ENCODE measurements at regions not wholly inside any gene's neighbourhood (a gene's known extent, or its start where the extent isn't known, plus 50 kb on each side); places are given as distances from the start of the nearest gene placed in this dataset.

GRCh38 chr5:44708602-44709001 is 100.1 kb upstream of the MRPS30 start:
- no peak overlapping the region for H4K8ac ChIP-seq (ENCODE audit: low read depth in 2 of 2, low read length in 2 of 2)
- H4K20me1 ChIP-seq (ENCODE audit: insufficient read depth, low read length) = no peaks in the 10 kb centered on the region
- no peak overlapping the region for H3K18ac ChIP-seq (ENCODE audit: low read depth, low read length)
- no TSS peak for BruUV-seq (replicated peaks)
- POLR2A ChIA-PET (ENCODE audit: unreplicated experiment) = no interaction called here
- no peak for DNase-seq
- H3K4me3 ChIP-seq (ENCODE audit: insufficient read depth, low read depth, low read length) = no peak overlapping the region
- in situ Hi-C loops (cut with MboI; ENCODE audit: low sequenced_read_pairs) = no loop called here
- H4K5ac ChIP-seq (ENCODE audit: low read depth, low read length) = no peak overlapping the region
- no peak for TF ChIP-seq USF2 (IDR thresholded peaks at IDR 0.05; ENCODE audit: low read depth, low read length)
- TF ChIP-seq ELK1 (IDR thresholded peaks at IDR 0.05; ENCODE audit: borderline replicate concordance, low read depth, low read length) = no peak
- TF ChIP-seq CHD1 (IDR thresholded peaks at IDR 0.05; ENCODE audit: low read depth, low read length) = no peak
- TF ChIP-seq SMC3 (IDR thresholded peaks at IDR 0.05; ENCODE audit: low read depth, low read length) = no peak
- no peak for TF ChIP-seq NFE2L2 (IDR thresholded peaks at IDR 0.05; ENCODE audit: low read depth, low read length)
- TF ChIP-seq MAFK (IDR thresholded peaks at IDR 0.05; ENCODE audit: low read depth, low read length) = no peak
- TF ChIP-seq CEBPB (IDR thresholded peaks at IDR 0.05; ENCODE audit: low read depth, low read length) = no peak
- TF ChIP-seq FOS (IDR thresholded peaks at IDR 0.05; ENCODE audit: low read depth, low read length) = no peak
- TF ChIP-seq POLR2A (IDR thresholded peaks at IDR 0.05; ENCODE audit: low read depth, low read length) = no peak
- ATAC-seq (ENCODE audit: low read depth) = no peak
- H3K36me3 ChIP-seq (ENCODE audit: control insufficient read depth, insufficient read depth, low read length) = no peaks in the 10 kb centered on the region
- H4K91ac ChIP-seq (ENCODE audit: insufficient read depth, low read depth, low read length) = no peak overlapping the region
- no peak overlapping the region for H3K4me2 ChIP-seq (ENCODE audit: low read depth, low read length)
- no peak overlapping the region for H3K9ac ChIP-seq (ENCODE audit: low read depth, low read length)
- intact Hi-C loops (cut with micrococcal nuclease) = no loop called here
- no peak overlapping the region for H3K4ac ChIP-seq (ENCODE audit: low read depth, low read length)
- CTCF ChIA-PET = no interaction called here
- no peaks in the 10 kb centered on the region for H3K79me1 ChIP-seq (ENCODE audit: low read depth in 1 of 2, low read length in 2 of 2)
- H2BK5ac ChIP-seq (ENCODE audit: low read depth, low read length, poor library complexity, severe bottlenecking) = no peak overlapping the region
- H2AK9ac ChIP-seq (replicated peaks; ENCODE audit: low read depth, low read length, poor library complexity) = no peak overlapping the region
- H2AFZ ChIP-seq (replicated peaks; ENCODE audit: low read length, poor library complexity) = no peak overlapping the region
- no CpG with 5 or more reads among the region's 5 CpGs for WGBS, 2 experiments (ENCODE audit: extremely low coverage in 2 of 2, insufficient read length in 1 of 2)
- no peak overlapping the region for H2BK20ac ChIP-seq (ENCODE audit: low read depth, low read length)
- H3K9me3 ChIP-seq (ENCODE audit: control insufficient read depth, insufficient read depth, low read length) = no peaks in the 10 kb centered on the region
- no peaks in the 10 kb centered on the region for H3K9me1 ChIP-seq (ENCODE audit: insufficient read depth, low read length)
- no peak overlapping the region for H2AK5ac ChIP-seq (ENCODE audit: low read depth, low read length)
- H2BK15ac ChIP-seq (ENCODE audit: low read depth, low read length) = no peak overlapping the region
- no peak overlapping the region for H3K14ac ChIP-seq (replicated peaks; ENCODE audit: low read depth, low read length)
- H2BK120ac ChIP-seq (ENCODE audit: low read depth, low read length) = no peak overlapping the region
- no peak overlapping the region for H3K23ac ChIP-seq (ENCODE audit: low read depth, low read length)
- dilution Hi-C loops (cut with HindIII; ENCODE audit: low sequenced_read_pairs, unreplicated experiment) = no loop called here
- H3K56ac ChIP-seq (ENCODE audit: extremely low read depth, insufficient read depth, low read length) = no peak overlapping the region
- H3K27ac ChIP-seq (ENCODE audit: insufficient read depth, low read length) = no peak overlapping the region
- H3K27me3 ChIP-seq (ENCODE audit: control insufficient read depth, insufficient read depth, low read length) = no peaks in the 10 kb centered on the region
- no peaks in the 10 kb centered on the region for H3K4me1 ChIP-seq (ENCODE audit: control insufficient read depth, insufficient read depth, low read length)

All from IMR-90 (cell line).